GM12801 (cell line): ENCODE measurements at regions not wholly inside any gene's neighbourhood (a gene's known extent, or its start where the extent isn't known, plus 50 kb on each side); places are given as distances from the start of the nearest gene placed in this dataset.

Source experiments
- TF ChIP-seq, protein P1 (sequence below): IDR thresholded peaks from one replicate; pipeline ENCODE4 v1.5.1; 2011; ENCODE audit warnings: control low read depth; ENCODE audit not compliant: insufficient read length; ENCODE audit errors: extremely low read depth

DNA sequence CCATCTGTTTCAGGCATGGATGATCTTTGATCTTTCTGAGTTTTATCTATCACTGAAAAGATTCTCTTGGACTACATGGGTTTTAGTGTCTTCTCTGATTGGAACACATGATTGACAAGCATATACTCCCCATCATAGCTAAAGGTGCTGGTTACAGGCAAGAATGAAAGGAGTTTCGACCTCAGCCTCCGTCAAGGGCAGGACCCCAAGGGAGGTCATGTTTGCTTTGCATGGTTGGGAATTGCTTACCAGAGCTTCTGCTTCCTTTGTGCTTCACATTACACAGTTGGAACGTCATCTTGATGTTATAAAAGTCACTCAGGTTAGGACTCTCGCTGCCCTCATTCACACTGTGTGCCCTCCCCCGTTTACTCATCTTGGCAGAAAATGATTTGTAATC is 287.7 kb downstream of the PIK3C3 start:
- TF ChIP-seq, protein P1, sequence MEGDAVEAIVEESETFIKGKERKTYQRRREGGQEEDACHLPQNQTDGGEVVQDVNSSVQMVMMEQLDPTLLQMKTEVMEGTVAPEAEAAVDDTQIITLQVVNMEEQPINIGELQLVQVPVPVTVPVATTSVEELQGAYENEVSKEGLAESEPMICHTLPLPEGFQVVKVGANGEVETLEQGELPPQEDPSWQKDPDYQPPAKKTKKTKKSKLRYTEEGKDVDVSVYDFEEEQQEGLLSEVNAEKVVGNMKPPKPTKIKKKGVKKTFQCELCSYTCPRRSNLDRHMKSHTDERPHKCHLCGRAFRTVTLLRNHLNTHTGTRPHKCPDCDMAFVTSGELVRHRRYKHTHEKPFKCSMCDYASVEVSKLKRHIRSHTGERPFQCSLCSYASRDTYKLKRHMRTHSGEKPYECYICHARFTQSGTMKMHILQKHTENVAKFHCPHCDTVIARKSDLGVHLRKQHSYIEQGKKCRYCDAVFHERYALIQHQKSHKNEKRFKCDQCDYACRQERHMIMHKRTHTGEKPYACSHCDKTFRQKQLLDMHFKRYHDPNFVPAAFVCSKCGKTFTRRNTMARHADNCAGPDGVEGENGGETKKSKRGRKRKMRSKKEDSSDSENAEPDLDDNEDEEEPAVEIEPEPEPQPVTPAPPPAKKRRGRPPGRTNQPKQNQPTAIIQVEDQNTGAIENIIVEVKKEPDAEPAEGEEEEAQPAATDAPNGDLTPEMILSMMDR = no peak

DNA sequence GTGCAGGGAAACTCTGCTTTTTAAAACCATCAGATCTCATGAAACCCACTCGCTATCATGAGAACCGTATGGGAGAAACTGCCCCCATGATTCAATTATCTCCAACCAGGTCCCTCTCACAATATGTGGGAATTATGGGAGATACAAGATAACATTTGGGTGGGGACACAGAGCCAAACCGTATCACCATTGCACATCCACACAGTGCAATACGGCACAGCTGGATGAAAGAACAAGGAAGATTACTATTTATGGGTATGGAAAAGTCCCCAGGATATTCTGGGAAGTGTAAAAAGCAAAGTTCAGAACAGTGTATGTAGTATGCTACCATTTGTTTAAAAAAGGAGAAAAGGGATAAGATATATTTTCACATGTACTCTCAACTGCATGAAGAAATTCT is 290.1 kb downstream of the PIK3C3 start:
- TF ChIP-seq, protein P1 = no peak

GRCh38 chr18:42255908-42256765 is 301.1 kb downstream of the PIK3C3 start:
- TF ChIP-seq, protein P1 = no peak

GRCh38 chr18:42258301-42258965 is 303.4 kb downstream of the PIK3C3 start:
- TF ChIP-seq, protein P1 = no peak

GRCh38 chr18:42261731-42262130 is 306.7 kb downstream of the PIK3C3 start:
- TF ChIP-seq, protein P1 = no peak

DNA sequence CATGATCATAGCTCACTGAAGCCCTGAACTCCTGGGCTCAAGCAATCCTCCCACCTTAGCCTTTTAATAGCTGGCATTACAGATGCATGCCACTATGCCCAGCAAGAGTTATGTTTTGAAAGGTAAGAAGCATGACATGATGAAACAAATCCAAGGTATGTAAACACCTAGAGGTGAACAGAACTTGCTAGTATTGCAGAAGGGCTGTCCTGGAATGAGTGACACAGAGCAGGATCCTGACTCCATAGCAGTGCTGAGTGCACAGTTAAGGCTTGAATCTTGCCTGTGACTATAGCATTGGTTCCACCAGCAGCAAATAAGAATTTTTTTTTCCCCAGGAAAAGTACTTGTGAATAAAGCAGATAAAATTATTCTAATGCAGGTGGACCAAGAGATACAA is 309.5 kb downstream of the PIK3C3 start:
- TF ChIP-seq, protein P1 = no peak

DNA sequence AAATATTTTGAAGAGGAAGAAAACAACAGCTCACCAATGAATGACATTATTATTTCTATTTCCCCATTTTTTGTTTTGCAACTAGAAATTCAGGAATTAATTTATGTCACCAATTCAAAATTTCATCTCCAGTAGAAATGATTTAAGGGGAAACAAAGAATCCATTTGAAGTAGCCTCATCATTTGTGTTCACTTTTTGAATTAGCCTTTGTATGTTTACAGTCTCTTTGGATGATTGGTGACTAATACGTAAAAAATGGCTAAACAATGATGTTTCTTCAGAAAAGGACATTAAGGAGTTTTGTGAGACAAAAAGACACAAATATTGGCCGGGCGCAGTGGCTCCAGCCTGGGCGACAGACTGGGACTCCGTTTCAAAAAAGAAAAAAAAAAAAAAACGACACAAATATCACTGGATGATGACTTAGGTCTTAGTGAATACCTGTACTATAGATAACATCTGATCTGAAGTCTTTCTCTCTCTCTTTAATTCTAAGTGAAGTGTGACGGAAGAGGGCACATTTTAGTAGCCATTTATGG is 313.2 kb downstream of the PIK3C3 start:
- TF ChIP-seq, protein P1 = no peak
